GM19452 (cell line): ENCODE measurements at regions not wholly inside any gene's neighbourhood (a gene's known extent, or its start where the extent isn't known, plus 50 kb on each side); places are given as distances from the start of the nearest gene placed in this dataset.

Experiments used
- ATAC-seq: cut with Tn5 transposase; IDR thresholded peaks from one replicate; pipeline ENCODE4 v1.9.1; 2021; ENCODE audit not compliant: unreplicated experiment

GRCh38 chr13:76795701-76796695 lies 90.2 kb downstream of the KCTD12 start:
- no peak for ATAC-seq

DNA sequence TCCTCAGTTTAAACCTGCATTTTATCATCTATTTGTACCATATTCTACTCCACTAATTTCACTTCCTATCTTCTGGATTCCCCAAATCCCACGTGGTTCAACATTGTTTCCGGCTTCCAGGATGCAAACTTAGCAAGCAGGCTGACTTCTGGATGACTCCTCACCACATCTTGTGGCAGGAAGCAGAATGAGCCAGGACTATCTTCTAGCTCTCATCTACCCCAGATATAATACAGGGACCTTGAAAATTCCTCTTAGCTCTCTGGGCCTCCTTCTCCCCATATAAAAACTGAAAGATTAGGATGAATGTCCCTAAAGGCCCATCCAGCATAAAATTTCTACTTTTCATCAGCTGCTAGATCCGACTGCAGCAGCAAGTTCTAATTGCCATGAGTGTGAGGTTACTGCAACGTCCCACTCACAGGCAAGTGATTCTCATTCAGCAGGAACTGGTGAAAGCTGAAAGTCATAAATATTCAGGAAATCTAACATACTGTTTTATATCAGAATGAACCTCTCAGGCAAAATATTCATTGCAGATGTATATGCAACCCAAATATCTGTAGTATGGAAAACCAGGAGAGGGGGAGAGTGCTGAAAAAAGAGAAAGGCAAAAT lies 93.4 kb downstream of the KCTD12 start:
- no peak for ATAC-seq

- no peak for ATAC-seq
These were observed 95.0 kb downstream of the KCTD12 start for GRCh38 chr13:76790980-76791819.

DNA sequence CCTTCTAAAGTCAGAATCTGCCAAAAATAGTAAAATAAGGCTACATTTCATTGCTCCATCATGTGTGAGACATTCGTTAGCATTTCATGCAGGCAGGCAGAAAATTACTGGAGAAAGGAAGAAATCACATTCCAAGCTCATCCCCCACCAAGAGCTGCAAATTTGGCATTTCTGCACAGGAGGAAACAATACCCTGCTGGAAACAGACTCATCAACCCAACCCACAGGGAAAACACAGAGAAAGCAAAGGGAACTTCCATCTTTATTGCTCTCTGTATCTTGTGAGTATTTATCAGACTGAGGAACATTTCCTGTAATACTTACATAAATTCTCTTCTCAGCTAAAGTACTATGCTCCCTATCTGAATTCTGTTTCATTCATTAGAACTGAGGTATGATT lies 95.7 kb downstream of the KCTD12 start:
- ATAC-seq = no peak

- ATAC-seq = no peak
These were observed 102.4 kb downstream of the KCTD12 start for GRCh38 chr13:76783798-76784197.

GRCh38 chr13:76778853-76779252 lies 107.4 kb downstream of the KCTD12 start:
- no peak for ATAC-seq

DNA sequence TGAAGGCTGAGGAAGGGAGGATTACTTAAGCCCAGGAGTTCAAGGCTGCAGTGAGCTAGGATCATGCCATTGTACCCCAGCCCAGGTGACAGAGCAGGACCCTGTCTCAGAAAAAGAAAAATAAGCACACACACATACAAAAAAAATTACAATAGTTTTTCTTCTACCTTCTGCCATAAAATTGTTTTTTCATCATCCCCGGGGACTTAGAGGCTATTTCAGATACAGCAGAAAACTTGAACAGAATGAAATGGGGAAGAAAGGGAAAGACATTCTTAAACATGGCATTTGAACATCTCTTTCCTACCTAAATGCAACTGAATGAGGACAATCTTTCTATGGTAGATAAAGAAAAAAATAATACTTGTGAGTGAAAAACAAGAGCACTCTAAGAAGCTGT lies 109.1 kb downstream of the KCTD12 start:
- ATAC-seq = no peak

- ATAC-seq = no peak
These were observed 111.0 kb downstream of the KCTD12 start for GRCh38 chr13:76775088-76775740.

GRCh38 chr13:76773448-76774094 lies 112.6 kb downstream of the KCTD12 start:
- ATAC-seq = no peak

GRCh38 chr13:76772241-76772640 lies 114.0 kb downstream of the KCTD12 start:
- no peak for ATAC-seq

DNA sequence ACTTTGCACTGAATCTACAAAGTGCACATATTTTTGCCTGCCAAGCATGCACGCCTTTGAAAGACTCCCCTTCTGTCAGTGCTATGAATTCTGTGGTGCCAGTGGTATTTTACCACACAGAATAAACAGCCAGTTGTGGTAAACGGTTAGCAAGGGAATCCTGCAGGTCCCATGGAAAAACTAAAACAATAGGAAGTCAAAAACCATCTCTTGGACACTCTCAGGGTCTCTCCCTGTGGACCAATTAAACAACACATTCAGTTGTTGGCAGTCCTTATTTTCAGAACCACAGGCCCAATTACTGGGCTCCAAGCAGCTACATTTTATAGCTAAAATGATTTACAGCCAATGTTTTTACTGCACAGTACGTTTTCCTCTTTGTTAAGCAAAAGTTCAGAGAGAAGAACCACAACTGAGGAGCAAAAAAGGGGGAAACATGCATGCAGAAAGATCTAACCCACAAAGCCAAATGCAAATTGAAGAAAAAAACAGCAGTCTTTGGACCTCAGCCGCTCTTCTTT lies 116.9 kb downstream of the KCTD12 start:
- ATAC-seq = no peak

DNA sequence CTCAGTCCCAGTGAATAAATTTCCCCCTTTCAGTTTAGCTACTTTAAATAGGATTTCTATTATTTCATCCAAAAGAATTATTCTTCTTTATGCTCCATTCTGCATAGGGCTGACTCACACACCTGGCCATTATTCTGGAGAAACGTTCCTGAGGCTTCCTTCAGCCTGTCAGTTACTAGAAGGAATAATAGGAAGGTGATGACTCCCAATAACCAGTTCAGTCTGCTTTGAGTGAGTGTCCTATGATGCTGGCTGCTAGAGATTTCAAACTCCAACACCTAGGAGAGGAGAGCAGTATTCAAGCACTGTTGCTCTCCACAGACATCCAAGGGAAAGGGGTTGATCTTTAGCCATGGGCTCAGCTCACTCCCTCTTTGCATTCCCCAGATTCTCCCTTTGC lies 117.8 kb downstream of the KCTD12 start:
- ATAC-seq = no peak

- no peak for ATAC-seq
These were observed 121.3 kb downstream of the KCTD12 start for GRCh38 chr13:76764916-76765315.

DNA sequence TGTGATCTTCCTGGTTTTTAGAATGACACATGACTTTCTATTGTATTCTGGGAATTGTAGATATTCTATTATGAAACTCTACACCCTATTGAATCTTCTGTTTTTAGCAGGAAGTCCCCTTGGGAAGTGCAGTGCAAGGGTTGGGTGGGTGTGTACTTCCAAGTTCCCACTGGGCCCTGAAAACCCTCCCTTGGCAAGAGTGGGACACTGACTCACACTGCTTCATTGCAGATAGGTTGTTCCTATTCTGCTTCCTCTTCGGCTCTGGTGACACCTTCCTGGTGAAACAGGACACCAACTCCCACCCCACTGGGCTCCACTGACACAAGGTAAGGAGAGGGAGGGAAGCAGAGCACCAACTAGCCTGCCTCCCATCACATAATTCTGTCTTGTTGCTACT lies 121.8 kb downstream of the KCTD12 start:
- no peak for ATAC-seq

DNA sequence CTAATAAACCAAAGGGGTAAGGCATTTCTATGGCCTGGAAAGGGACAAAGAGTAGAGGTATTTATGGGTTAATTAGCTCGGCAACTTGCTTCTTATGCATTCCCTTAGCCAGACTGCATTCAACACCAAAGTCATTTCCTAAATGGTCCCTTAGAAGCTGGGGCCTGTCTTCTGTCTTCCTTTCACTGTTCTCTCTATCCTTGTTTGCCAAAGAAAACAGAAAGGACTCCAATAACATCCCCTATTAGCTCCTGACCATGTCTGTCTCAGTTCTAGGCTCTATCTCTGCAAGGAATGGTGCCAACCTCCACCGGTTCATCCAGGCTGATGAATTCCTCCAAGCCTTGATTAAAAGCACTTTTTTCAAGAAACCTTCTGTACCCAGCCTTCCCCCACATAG lies 123.5 kb downstream of the KCTD12 start:
- ATAC-seq = no peak

DNA sequence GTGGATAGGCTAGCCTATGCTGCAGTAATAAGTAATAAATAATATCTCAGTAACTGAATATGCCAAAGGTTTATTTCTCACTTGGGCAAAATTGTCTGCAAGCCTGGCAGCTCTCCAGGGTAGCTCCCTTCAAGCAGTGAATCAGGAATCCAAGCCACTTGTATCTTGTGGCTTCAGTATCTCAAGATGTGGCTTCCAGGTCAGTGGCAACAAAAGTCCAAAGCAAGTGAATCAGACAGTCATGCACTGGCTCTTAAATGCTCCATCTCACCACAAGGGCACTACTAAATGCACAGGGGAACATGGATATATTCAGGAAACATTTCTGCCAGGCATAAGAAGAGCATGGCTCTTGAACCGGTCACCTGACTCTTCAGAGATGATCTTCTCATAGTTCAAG lies 126.3 kb downstream of the KCTD12 start:
- ATAC-seq = no peak

DNA sequence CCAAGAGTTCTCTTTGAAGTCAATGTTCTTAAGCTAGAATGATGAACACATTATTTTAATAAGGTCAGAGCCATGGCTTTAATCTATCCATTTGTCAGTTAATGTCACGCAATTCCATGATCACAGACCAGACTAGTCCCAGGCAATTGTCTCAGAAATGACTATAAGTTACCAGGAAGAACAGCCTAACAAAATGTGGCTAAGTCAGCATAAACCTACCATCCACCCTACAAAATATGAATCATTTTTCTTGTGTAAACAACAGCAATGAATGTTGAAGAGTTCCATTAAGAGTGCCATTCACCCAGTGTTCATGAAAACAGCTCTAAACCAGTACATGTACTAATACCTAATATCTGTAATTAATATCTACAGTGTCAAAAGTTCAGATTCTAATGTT lies 127.5 kb downstream of the KCTD12 start:
- ATAC-seq = no peak

DNA sequence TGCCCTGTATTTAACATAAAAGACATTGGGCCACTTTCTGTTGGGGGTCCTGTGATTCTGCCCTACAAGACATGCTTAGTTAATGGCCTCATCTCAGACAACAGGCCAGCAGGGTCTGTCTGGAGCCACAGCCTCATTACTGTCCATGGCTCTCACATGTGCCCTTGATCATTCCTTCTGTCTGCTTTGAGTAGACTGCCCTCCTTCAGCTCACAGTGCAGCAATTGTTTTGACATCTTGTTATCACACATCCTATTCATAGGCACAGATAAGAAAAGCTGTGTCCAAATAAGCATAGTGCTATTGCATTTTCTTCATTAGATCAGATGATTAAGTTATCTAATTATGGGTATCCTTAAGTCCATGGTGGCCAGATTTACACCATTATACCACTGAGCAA lies 127.9 kb downstream of the KCTD12 start:
- no peak for ATAC-seq

- no peak for ATAC-seq
These were observed 129.8 kb downstream of the KCTD12 start for GRCh38 chr13:76756451-76756850.

GRCh38 chr13:76754414-76754813 lies 131.8 kb downstream of the KCTD12 start:
- ATAC-seq = no peak
